ENCODE measurements at regions not wholly inside any gene's neighbourhood (a gene's known extent, or its start where the extent isn't known, plus 50 kb on each side); places are given as distances from the start of the nearest gene placed in this dataset.

GRCh38 chr13:68264692-68265091, 1034.6 kb upstream of the PCDH9 start:
- TF ChIP-seq POLR2AphosphoS5 (IDR thresholded peaks at IDR 0.05; ENCODE audit: low read depth, low read length) (no peak), TAF1 (IDR thresholded peaks at IDR 0.05; ENCODE audit: low read depth, low read length) (no peak)
